ENCODE measurements at regions not wholly inside any gene's neighbourhood (a gene's known extent, or its start where the extent isn't known, plus 50 kb on each side); places are given as distances from the start of the nearest gene placed in this dataset.
"Not testable (repeated sequence)": the region's sequence is repeated elsewhere in the genome, so short reads cannot be mapped to it uniquely, and the experiment has no call there.

DNA sequence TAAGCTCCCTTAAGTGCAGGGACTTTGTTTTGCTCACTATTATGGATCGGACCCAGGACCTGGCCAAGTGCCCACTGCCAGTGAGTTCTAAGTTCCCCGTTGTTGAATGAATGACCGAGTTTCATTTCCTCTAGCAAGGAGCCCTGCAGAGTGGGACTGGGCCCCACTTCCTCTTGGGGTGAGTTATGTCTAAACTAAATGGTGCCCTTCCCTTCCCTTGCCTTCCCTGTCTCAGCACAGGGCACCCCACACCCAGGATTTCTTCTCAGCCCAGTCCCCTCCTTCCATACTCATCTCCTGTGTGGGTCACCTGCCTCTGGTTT lies 195.3 kb upstream of the HS6ST1 start:
- WGBS (ENCODE audit: low lambda C conversion rate, missing lambda C conversion rate): 96% methylated on average over 3 of the region's 3 CpGs

GRCh38 chr2:128514555-128514955 lies 195.9 kb upstream of the HS6ST1 start:
- WGBS (ENCODE audit: low lambda C conversion rate, missing lambda C conversion rate): 83% methylated on average over 13 of the region's 13 CpGs
- no peak overlapping the region for H2AFZ ChIP-seq
- H3K27me3 ChIP-seq: no peaks in the 10 kb centered on the region
- H3K27ac ChIP-seq: no peak overlapping the region
- no peak overlapping the region for H3K4me3 ChIP-seq
- no peak for DNase-seq (ENCODE audit: low spot score)
- TF ChIP-seq EZH2 (IDR thresholded peaks at IDR 0.05; ENCODE audit: borderline replicate concordance) (no peak), EZH2phosphoT487 (IDR thresholded peaks at IDR 0.05; ENCODE audit: low read depth, severe bottlenecking, unreplicated experiment) (no peak)
- TF ChIP-seq, protein P1, sequence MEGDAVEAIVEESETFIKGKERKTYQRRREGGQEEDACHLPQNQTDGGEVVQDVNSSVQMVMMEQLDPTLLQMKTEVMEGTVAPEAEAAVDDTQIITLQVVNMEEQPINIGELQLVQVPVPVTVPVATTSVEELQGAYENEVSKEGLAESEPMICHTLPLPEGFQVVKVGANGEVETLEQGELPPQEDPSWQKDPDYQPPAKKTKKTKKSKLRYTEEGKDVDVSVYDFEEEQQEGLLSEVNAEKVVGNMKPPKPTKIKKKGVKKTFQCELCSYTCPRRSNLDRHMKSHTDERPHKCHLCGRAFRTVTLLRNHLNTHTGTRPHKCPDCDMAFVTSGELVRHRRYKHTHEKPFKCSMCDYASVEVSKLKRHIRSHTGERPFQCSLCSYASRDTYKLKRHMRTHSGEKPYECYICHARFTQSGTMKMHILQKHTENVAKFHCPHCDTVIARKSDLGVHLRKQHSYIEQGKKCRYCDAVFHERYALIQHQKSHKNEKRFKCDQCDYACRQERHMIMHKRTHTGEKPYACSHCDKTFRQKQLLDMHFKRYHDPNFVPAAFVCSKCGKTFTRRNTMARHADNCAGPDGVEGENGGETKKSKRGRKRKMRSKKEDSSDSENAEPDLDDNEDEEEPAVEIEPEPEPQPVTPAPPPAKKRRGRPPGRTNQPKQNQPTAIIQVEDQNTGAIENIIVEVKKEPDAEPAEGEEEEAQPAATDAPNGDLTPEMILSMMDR (IDR thresholded peaks at IDR 0.05; ENCODE audit: poor library complexity): no peak
- H3K4me1 ChIP-seq (ENCODE audit: insufficient read depth): no peaks in the 10 kb centered on the region
- H3K9me2 ChIP-seq (replicated peaks; ENCODE audit: insufficient read depth): no peaks in the 10 kb centered on the region
- H3K36me3 ChIP-seq (replicated peaks; ENCODE audit: insufficient read depth, low read depth): no peaks in the 10 kb centered on the region
- no peak overlapping the region for H3K4me2 ChIP-seq
- H3K79me2 ChIP-seq: no peaks in the 10 kb centered on the region
- H3K9me3 ChIP-seq (ENCODE audit: low read depth): no peaks in the 10 kb centered on the region
- H4K20me1 ChIP-seq (ENCODE audit: insufficient read depth, poor library complexity, severe bottlenecking): no peaks in the 10 kb centered on the region

More for the DNA sequence above, 195.3 kb upstream of the HS6ST1 start:
- Histone ChIP-seq H3K27ac (no peak overlapping the region), H3K36me3 (replicated peaks; ENCODE audit: insufficient read depth, low read depth) (no peaks in the 10 kb centered on the region), H3K9me3 (ENCODE audit: low read depth) (no peaks in the 10 kb centered on the region), H3K4me2 (no peak overlapping the region), H4K20me1 (ENCODE audit: insufficient read depth, poor library complexity, severe bottlenecking) (no peaks in the 10 kb centered on the region), H3K27me3 (no peaks in the 10 kb centered on the region), H3K4me1 (ENCODE audit: insufficient read depth) (no peaks in the 10 kb centered on the region), H3K9me2 (replicated peaks; ENCODE audit: insufficient read depth) (no peaks in the 10 kb centered on the region), H3K79me2 (no peaks in the 10 kb centered on the region), H3K4me3 (no peak overlapping the region), H2AFZ (no peak overlapping the region)
- no peak for DNase-seq (ENCODE audit: low spot score)
- TF ChIP-seq, protein P1 (IDR thresholded peaks at IDR 0.05; ENCODE audit: poor library complexity): no peak
- TF ChIP-seq EZH2phosphoT487 (IDR thresholded peaks at IDR 0.05; ENCODE audit: low read depth, severe bottlenecking, unreplicated experiment) (no peak), EZH2 (IDR thresholded peaks at IDR 0.05; ENCODE audit: borderline replicate concordance) (no peak)

DNA sequence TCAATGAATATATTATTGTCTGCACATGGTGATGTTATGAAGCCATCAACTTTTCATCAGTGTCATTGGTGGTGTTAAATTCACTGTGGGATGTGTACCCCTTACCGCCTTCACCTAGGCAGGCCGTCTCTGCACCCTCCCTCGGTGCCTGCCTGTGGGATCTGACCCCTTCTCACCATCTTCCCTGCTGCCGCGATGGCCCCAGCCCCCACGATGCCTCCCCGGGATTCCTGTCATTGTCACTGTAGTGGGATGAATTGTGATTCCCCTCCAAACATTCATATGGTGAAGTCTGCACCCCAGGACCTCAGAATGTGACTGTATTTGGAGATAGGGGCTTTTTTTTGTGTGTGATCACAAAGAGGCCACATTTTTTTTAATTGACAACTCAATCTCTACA lies 198.3 kb upstream of the HS6ST1 start:
- Histone ChIP-seq H3K79me2 (no peaks in the 10 kb centered on the region), H3K27me3 (no peaks in the 10 kb centered on the region), H3K9me2 (replicated peaks; ENCODE audit: insufficient read depth) (no peaks in the 10 kb centered on the region), H3K4me2 (no peak overlapping the region), H4K20me1 (ENCODE audit: insufficient read depth, poor library complexity, severe bottlenecking) (no peaks in the 10 kb centered on the region), H3K36me3 (replicated peaks; ENCODE audit: insufficient read depth, low read depth) (no peaks in the 10 kb centered on the region), H3K4me1 (ENCODE audit: insufficient read depth) (no peaks in the 10 kb centered on the region), H2AFZ (no peak overlapping the region), H3K27ac (no peak overlapping the region), H3K9me3 (ENCODE audit: low read depth) (no peaks in the 10 kb centered on the region), H3K4me3 (no peak overlapping the region)
- no peak for DNase-seq (ENCODE audit: low spot score)
- TF ChIP-seq EZH2phosphoT487 (IDR thresholded peaks at IDR 0.05; ENCODE audit: low read depth, severe bottlenecking, unreplicated experiment): no peak
- TF ChIP-seq, protein P1 (IDR thresholded peaks at IDR 0.05; ENCODE audit: poor library complexity): no peak
- TF ChIP-seq EZH2 (IDR thresholded peaks at IDR 0.05; ENCODE audit: borderline replicate concordance): no peak
- 92% methylated on average over 7 of the region's 7 CpGs for WGBS (ENCODE audit: low lambda C conversion rate, missing lambda C conversion rate)

GRCh38 chr2:128519028-128519427 lies 200.4 kb upstream of the HS6ST1 start:
- H3K9me3 ChIP-seq (ENCODE audit: low read depth); H3K36me3 ChIP-seq (replicated peaks; ENCODE audit: insufficient read depth, low read depth); H4K20me1 ChIP-seq (ENCODE audit: insufficient read depth, poor library complexity, severe bottlenecking); DNase-seq (ENCODE audit: low spot score); H2AFZ ChIP-seq; H3K9me2 ChIP-seq (replicated peaks; ENCODE audit: insufficient read depth); H3K27me3 ChIP-seq; H3K4me1 ChIP-seq (ENCODE audit: insufficient read depth); H3K4me2 ChIP-seq; H3K4me3 ChIP-seq; H3K79me2 ChIP-seq; H3K27ac ChIP-seq: not testable (repeated sequence)
- WGBS (ENCODE audit: low lambda C conversion rate, missing lambda C conversion rate): 92% methylated on average over 16 of the region's 16 CpGs
